ENCODE measurements at regions not wholly inside any gene's neighbourhood (a gene's known extent, or its start where the extent isn't known, plus 50 kb on each side); places are given as distances from the start of the nearest gene placed in this dataset.

GRCh38 chr9:30310711-30311110 lies 2073.7 kb upstream of the ACO1 start:
- TF ChIP-seq CTCF (optimal IDR thresholded peaks at IDR 0.05 in 1 of 3, IDR thresholded peaks at IDR 0.05 in 1 of 3, conservative IDR thresholded peaks at IDR 0.05 in 1 of 3; ENCODE audit: extremely low read depth in 1 of 3, insufficient read depth in 2 of 3, low read length in 3 of 3): no peak
- TF ChIP-seq EZH2 (IDR thresholded peaks at IDR 0.05; ENCODE audit: low read length): no peak

All from keratinocyte (primary cell).